Psoas muscle (tissue), 7 donors: ENCODE measurements at regions not wholly inside any gene's neighbourhood (a gene's known extent, or its start where the extent isn't known, plus 50 kb on each side); places are given as distances from the start of the nearest gene placed in this dataset.
"Not testable (repeated sequence)": the region's sequence is repeated elsewhere in the genome, so short reads cannot be mapped to it uniquely, and the experiment has no call there.

ENCODE experiments used
- ATAC-seq, 4 donors: fragments of 200-7000 bp; cut with Tn5 transposase; one replicate each; pipeline ENCODE4 v1.9.1; 2020; ENCODE audit warnings: moderate library complexity in 3 of 4, mild to moderate bottlenecking in 2 of 4
- DNase-seq, 2 donors: peaks; one replicate each; pipeline ENCODE4 v3.0.0-alpha.2; 2020
- H3K27ac ChIP-seq: fragments of 200-600 bp; one replicate; pipeline ENCODE4 v1.8.0; 2022
- H3K27me3 ChIP-seq, 3 donors: fragments of 200-600 bp in 1 of 3; one replicate each; pipeline versions ENCODE4 v1.6.1 to v1.8.0; 2013 to 2022; ENCODE audit warnings: low read length in 2 of 3, mild to moderate bottlenecking in 2 of 3, moderate library complexity in 1 of 3; ENCODE audit not compliant: insufficient read depth in 3 of 3
- H3K36me3 ChIP-seq, 2 donors: fragments of 200-600 bp in 1 of 2; one replicate each; pipeline versions ENCODE4 v1.6.1 to v1.8.0; 2013 to 2022; ENCODE audit warnings: low read depth in 1 of 2, mild to moderate bottlenecking in 1 of 2, moderate library complexity in 1 of 2; ENCODE audit not compliant: insufficient read depth in 1 of 2
- H3K4me1 ChIP-seq: fragments of 200-600 bp; one replicate; pipeline ENCODE4 v1.8.0; 2022
- H3K4me3 ChIP-seq: fragments of 200-600 bp; one replicate; pipeline ENCODE4 v1.8.0; 2022; ENCODE audit warnings: mild to moderate bottlenecking
- H3K9me3 ChIP-seq: fragments of 200-600 bp; one replicate; pipeline ENCODE4 v1.8.0; 2022
- CTCF ChIP-seq: fragments of 200-600 bp; IDR thresholded peaks from one replicate; pipeline ENCODE4 v1.8.0; 2022; ENCODE audit warnings: antibody characterized with exemption
- WGBS, 3 donors: extraction: QIAGEN DNeasy Blood & Tissue Kit; methylation state at CpG; one replicate each; pipeline versions ENCODE4 v1.1.6 to v1.1.7; 2013; 5-methylcytosine and 5-hydroxymethylcytosine counted together
- intact Hi-C, 2 donors: fragments of 100-400 bp; cut with DNase I; formaldehyde crosslinking; loops; one replicate each; pipeline versions ENCODE4 v1.11.0 to v1.14.2; 2022
- donor health status: healthy with polysubstance abuse.
- donor health status: DM: no; HTN: no; CAD: no; lungs with moderate emphysema.
- donor health status: Bipolar disorder and iron deficiency.
- donor health status: healthy.
- donor health status: DM: yes; HTN: yes; CAD: no.
- donor health status: DM: no; HTN: no; CAD: no.
- donor health status: DM: yes; HTN: yes; CAD: no.

GRCh38 chr3:153567011-153567410 lies 405.0 kb downstream of the RAP2B start:
- intact Hi-C loops = no loop called here
- H3K27me3 ChIP-seq = no peaks in the 10 kb centered on the region
- no peaks in the 10 kb centered on the region for H3K36me3 ChIP-seq
- H3K27ac ChIP-seq = no peak overlapping the region
- H3K9me3 ChIP-seq = peaks cover 7% of the 10 kb centered on the region
- no peak overlapping the region for H3K4me3 ChIP-seq
- DNase-seq (no peak), ATAC-seq (no peak)
- 76 to 82% (median 76%) methylated on average over 1 of the region's 1 CpG for WGBS, 3 donors
- no peaks in the 10 kb centered on the region for H3K4me1 ChIP-seq
- no peak for TF ChIP-seq CTCF

- Histone ChIP-seq H3K27ac (no peak overlapping the region), H3K9me3 (peaks cover 7% of the 10 kb centered on the region), H3K4me1 (no peaks in the 10 kb centered on the region), H3K4me3 (no peak overlapping the region), H3K36me3 (no peaks in the 10 kb centered on the region), H3K27me3 (no peaks in the 10 kb centered on the region)
- DNase-seq = no peak
- ATAC-seq = no peak
- no peak for TF ChIP-seq CTCF
- intact Hi-C loops = no loop called here
These were observed 405.5 kb downstream of the RAP2B start for GRCh38 chr3:153567556-153567955.

- H3K27me3 ChIP-seq, H3K4me1 ChIP-seq, DNase-seq, H3K4me3 ChIP-seq, intact Hi-C loops, H3K27ac ChIP-seq, ATAC-seq, H3K36me3 ChIP-seq, H3K9me3 ChIP-seq: not testable (repeated sequence)
- 46 to 75% (median 62%) methylated on average over 1 of the region's 1 CpG for whole genome bisulfite sequencing, 3 donors
These were observed 408.5 kb downstream of the RAP2B start for GRCh38 chr3:153570481-153570880.

- ATAC-seq = no peak
- intact Hi-C loops = no loop called here
These were observed 410.1 kb downstream of the RAP2B start for GRCh38 chr3:153572165-153572564.

GRCh38 chr3:153572654-153573053 lies 410.6 kb downstream of the RAP2B start:
- WGBS, 3 donors = 55 to 69% (median 62%) methylated on average over 2 of the region's 2 CpGs
- Histone ChIP-seq H3K36me3 (no peaks in the 10 kb centered on the region), H3K27ac (no peak overlapping the region), H3K4me3 (no peak overlapping the region), H3K4me1 (no peaks in the 10 kb centered on the region), H3K9me3 (no peaks in the 10 kb centered on the region), H3K27me3 (no peaks in the 10 kb centered on the region)
- TF ChIP-seq CTCF = no peak
- no peak for ATAC-seq
- intact Hi-C loops = no loop called here
- no peak for DNase-seq

More at GRCh38 chr3:153572165-153572564, 410.1 kb downstream of the RAP2B start:
- Histone ChIP-seq H3K27me3 (no peaks in the 10 kb centered on the region), H3K36me3 (no peaks in the 10 kb centered on the region), H3K9me3 (no peaks in the 10 kb centered on the region), H3K4me1 (no peaks in the 10 kb centered on the region), H3K27ac (no peak overlapping the region), H3K4me3 (no peak overlapping the region)
- TF ChIP-seq CTCF = no peak
- WGBS, 3 donors = 70 to 82% (median 72%) methylated on average over 3 of the region's 3 CpGs
- DNase-seq = no peak
